GM04503 (cell line): ENCODE measurements at regions not wholly inside any gene's neighbourhood (a gene's known extent, or its start where the extent isn't known, plus 50 kb on each side); places are given as distances from the start of the nearest gene placed in this dataset.
A peak's percentile ranks its signal among the peaks of the same experiment; 100 is the strongest.
"Not testable (repeated sequence)": the region's sequence is repeated elsewhere in the genome, so short reads cannot be mapped to it uniquely, and the experiment has no call there.

Source experiments
- DNase-seq: peaks from one replicate; pipeline ENCODE4 v3.0.0-alpha.2; 2012; ENCODE audit warnings: low read depth

DNA sequence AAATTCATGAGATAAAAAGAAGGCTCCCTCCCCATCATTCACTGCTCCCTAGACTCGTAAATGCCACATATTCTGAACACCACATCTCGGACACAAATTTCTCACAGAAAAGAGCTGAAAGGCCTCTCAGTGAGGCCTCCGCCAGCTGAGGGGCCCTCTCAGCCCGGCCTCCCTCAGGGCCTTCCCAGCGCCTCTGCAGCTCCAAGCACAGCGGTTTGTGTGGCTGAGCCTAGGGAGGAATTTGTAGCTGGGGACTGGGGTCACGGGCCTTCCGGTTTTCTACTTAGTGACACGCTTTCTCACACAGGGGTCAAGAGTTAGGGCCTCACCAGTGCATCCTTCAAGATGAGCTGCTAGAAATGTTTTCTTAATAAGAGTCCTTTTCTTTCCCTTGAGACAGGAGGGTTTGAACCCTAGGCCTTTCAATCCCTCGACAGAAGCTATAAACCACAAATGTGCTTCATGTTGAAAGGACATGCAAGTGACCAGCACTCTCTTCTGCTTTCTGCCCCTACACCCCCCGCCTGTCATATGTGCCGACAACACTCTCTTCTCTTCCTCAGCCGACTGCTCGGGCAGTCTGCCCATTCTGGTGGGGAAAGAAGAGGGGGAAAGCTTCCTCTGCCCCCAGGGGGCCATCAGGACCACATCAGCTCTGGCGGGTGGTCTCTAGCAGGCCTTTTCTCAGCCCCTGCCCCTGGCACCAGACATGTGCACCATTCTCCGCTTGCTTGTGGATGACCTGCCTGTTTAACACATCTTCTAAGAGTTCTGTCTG lies 104.9 kb downstream of the CHIC2 start:
- DNase-seq = no peak

DNA sequence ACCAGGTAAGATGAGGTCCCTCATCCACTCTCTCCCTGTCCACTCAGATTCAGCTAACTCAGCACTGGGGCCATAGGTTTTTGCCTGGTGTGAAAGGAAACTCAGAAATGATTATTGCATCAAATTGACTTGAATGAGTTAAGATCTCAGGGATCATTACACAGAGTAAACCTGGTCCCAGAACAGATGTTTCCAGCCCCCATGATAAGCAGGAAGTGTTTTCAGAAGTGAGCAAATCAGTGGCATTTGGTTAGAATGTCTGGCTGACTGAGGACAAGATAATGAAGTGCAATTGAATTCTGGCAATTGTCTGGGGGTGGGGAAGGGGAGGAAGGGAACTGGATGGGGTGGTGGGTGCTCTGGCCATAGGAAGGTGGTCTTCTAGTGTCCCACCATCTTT lies 108.0 kb downstream of the CHIC2 start:
- no peak for DNase-seq

DNA sequence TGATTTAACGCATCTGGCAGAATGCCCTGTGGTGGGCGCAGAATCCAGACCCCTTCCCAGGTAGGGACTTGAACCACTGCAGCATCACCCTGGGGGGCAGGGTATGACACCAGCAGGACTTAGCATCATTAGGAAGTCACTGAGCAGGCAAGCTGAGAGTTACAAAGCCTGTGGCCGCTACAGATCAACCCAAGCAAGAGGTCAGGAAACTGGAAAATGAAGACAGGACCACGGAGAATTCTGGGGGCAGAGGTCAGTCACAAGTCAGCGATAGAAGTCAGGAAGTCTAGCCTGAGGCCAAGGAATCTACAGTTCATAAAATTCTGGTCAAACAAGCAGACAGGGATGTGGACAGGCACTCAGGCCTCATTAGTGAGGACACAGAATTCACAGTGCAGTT lies 108.4 kb downstream of the CHIC2 start:
- DNase-seq = no peak

DNA sequence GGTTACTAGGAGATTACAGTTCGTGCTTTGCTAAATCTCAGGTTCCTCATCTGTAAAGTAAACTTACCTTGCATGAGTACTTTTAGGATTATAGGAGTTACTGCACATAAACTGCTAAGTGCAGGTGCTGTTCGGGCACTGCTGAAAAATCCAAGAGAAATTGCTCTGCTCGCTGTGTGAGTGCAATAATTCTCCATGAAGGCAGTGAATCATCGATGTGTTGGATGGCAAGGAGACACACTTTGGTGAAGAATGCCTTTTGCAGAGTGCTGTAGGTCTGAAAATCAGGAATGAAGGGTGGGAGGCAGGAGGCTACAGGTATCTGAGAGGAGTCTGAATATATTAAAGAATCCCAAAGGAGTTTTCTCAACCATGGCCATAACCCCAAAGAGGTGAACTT lies 113.0 kb downstream of the CHIC2 start:
- DNase-seq = no peak

DNA sequence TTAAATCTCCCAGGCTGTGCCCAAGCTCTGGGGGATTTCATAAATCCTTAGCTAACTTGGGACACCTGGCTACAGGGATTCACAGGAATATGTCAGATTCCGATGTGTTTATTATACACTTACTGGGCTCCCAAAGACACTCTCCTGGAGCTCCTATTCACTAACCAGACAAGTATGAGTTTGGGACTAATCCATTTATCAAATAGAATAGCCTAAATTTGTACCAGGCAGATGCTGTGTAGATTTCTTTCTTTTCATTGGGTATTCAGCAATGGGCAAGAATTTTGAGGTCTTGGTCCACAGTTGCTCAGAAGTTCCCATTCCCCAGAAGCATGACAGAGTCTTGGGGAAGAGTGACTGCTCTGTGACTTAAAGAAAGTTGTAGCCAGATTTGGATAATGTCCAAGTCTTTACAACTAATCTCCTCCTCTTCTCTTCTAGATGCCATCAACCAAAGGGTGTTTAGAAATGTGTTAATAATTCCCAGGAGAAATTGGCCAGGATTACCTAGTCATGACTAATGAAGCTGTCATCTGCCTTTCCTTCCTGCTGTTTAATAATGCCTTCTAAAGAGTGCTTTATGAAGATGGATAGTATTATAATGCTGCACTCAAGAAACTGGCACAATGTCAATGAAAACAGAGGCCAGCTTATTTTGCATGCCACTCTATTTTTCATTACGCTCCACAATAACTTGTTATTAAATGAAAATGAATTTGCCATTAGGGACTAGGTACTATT lies 120.9 kb downstream of the CHIC2 start:
- DNase-seq = peak; percentile 47

DNA sequence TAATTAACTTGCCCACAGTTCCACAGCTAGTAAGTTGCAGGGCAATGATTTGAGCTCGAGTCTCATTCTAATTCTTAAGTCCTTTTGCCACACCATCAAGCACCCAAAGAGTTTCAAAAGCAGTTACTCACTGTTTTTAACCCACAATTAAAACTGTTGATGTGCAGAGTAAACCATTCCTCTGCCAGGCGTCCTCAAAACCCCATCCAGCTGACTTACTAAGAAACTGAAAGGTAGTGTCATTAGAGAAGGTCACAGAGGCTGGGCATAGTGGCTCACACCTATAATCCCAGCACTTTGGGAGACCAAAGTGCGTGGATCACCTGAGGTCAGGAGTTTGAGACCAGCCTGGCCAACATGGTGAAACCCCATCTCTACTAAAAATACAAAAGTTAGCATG lies 121.7 kb downstream of the CHIC2 start:
- no peak for DNase-seq

DNA sequence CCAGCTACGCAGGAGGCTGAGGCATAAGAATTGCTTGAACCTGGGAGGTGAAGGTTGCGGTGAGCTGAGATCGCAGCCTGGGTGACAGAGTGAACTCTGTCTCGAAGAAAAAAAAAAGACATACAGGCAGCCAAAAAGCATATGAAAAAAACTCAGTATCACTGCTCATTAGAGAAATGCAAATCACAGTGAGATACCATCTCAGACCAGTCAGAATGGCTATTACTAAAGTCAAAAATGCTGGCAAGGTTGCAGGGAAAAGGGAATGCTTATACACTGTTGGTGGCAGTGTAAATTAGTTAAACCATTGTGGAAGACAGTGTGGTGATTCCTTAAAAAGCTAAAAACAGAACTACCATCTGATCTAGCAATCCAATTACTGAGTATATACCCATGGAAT lies 123.1 kb downstream of the CHIC2 start:
- DNase-seq = no peak

DNA sequence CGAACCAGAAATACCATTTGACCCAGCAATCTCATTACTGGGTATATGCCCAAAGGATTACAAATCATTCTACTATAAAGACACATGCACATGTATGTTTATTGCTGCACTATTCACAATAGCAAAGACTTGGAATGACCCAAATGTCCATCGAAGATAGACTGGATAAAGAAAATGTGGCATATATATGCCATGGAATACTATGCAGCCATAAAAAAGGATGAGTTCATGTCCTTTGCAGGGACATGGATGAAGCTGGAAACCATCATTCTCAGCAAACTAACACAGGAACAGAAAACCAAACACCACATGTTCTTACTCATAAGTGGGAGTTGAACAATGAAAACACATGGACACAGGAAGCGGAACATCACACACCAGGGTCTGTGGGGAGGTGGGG lies 124.5 kb downstream of the CHIC2 start:
- not testable (repeated sequence) for DNase-seq

DNA sequence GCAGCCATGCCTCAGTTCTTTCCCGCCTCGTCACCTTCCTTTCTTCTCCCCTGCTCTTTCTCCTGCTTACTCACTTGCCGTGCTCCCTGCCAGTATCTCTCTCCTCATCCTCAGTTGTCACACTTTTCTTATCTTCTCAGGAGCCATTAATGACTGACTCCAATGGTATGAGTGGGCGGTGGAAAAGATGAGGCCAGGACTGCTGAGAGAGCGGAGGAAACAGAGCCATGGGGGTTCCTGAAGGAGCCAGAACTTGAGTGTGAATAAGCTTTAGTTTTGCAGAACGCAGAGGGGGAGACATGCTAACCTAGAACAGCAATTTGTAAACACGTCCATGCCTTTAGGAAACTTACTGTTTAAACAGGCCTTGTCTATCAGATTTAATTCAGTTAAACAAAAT lies 126.5 kb downstream of the CHIC2 start:
- no peak for DNase-seq

DNA sequence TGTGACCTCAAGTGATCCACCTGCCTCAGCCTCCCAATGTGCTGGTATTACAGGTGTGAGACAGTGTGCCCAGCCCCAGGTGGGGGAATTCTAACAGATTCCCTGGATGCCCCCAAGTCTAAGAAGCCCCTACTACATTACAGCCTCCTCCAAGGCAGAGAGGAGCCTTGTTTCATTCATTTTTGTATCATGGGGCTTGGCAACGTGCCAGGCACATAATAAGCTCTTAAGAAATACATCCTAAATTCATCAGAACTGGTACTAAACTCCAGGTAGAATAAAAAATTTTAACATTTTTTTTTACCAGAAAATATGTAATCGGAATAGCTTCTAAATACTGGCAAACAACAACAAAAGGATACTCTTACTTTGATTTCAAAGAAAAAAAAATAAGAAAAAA lies 127.1 kb downstream of the CHIC2 start:
- DNase-seq = no peak

DNA sequence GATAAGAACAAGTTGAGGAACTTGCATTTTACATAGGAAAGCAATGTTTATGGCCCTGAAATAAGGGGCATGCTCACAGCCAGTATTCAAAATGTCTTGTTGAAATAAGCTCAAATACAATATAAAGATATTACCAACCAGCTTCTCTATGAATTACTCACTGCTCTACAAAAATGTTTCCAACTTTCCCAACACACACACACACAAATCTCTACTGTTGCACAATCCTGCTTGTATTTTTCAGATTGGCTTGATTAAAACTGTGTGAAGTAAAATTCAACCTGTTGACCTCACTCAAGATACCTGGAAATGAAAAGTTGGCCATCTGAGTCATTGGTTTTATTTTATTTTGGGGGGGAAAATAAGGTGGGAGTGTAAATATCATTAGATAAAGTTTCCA lies 128.6 kb downstream of the CHIC2 start:
- DNase-seq = peak; percentile 49

DNA sequence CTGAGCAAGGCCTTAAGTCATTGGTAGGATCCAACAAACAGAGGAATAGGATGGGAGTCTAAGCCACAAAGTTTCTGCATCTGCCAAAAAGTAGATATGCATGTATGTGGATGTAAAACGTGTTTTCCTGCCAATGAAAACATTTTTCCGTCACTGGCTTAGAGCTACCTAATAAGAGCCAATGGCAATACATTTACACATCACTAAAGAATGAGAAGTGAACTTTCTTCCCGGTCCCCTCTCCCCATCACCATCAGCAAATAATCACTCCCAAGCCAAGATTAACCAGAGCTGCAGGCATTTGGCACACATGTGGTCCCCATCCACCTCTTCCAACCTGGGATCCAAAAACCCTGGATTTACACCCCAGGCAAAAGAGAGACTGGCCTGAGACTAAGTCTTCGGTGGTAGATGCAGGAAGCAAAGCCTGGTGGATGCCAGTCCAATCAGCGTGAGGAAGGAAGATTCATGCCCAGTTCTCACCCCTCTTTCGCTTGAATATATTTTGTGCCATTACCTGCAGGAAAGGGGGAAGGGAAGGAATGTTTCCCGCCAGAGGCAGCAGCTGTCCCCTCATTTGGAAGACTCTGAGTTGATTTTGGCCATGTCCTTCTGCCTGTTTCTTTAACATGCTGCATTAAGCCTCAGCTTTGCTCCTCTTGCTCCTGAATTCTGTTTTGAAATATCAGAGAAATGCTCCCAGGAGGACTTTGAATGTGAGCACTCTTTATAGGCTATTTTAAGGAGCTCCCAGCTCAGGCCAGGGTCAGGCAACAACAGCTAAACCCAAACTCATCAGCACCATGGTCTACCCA lies 131.4 kb downstream of the CHIC2 start:
- DNase-seq = peak; percentile 77

DNA sequence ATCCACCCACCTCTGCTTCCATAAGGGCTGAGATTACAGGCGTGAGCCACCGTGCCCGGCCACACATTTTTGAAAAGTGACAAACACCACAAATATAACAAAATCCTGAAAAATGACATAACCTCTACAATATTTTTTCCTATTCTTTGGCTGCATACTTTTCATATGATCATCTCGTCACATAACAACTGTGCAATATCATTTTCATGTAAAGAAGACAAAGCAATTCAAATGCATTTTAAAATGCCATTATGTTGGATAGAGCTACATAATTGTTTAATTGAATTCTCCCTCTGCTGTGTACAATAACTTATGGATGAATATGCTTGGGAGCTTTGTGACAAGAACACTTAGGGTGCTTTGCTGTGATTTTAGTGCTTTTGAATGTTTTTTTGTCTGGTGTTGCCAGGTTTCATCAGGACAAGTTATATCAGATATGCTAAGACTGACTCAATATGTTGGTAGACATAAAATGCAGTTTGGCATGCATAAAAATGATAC lies 132.9 kb downstream of the CHIC2 start:
- no peak for DNase-seq

DNA sequence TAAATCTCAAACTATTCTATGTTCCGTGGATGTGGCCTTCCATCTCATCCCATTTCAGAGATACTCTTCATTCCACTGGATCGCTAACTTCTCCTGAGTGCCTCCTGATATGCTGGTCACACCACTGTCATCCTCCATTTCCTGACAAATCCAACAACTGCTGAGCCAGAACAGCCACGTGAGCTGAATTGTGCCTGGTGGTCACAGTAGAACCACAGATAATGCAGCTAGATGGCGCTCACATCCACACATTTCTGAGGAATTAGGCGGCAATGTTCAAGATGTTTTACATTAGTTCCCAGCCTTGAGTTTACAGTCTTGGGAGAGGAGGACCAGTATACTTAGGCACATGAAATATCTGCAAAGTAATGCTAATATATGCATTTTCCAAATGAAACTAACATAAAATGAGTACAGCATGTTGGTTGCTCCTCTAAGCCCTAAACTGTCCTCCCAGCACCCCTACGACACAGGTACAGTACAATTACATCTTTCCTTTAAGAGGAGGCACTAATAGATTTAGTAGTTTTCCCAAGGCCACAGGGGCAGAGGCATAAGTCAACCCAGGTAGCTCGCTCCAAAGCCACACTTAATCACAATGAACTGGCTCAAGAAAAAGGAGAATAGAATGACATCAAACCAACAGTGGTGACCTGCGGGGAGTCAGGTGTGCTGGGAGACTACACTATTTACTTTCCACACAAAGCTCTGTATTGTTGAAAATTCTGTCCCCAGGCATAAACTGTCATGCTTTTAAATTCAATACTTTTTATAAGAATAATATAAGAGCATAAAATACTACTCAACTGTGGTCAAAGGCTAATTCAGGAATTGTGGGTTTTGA lies 134.2 kb downstream of the CHIC2 start:
- DNase-seq = peak; percentile 63

DNA sequence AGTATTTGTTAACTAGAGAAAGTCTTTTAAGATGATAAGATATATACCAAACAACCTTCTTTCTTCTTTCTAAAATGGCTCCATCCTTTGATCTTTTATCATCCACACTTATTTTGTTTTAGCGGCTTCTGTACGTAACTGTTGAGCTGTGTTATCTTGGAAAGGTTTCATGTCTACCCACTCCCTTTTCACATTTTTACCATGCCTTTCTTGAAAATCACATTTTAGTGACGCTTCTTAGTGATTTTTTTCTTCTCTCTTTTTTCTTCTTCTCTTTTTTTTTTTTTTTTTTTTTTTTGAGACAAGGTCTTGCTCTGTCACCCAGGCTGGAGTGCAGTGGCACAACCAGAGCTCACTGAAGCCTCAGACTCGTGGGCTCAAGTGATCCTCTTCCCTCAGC lies 135.1 kb downstream of the CHIC2 start:
- no peak for DNase-seq

DNA sequence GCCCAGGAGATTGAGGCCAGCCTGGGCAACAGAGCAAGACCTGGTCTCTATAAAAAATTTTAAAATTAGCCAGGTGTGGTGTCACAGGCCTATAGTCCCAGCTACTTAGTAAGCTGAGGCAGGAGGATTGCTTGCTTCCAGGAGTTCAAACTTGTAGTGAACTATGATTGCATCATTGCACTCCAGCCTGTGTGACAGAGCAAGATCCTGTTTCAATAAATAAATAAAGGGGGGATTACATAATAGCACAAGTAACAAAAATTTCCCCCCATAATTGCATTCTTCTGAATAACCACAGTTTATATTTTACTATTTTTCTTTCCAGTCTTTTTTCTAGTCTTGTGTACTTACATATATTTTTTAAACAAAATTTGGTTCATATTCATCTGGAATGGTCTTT lies 135.6 kb downstream of the CHIC2 start:
- DNase-seq = no peak

DNA sequence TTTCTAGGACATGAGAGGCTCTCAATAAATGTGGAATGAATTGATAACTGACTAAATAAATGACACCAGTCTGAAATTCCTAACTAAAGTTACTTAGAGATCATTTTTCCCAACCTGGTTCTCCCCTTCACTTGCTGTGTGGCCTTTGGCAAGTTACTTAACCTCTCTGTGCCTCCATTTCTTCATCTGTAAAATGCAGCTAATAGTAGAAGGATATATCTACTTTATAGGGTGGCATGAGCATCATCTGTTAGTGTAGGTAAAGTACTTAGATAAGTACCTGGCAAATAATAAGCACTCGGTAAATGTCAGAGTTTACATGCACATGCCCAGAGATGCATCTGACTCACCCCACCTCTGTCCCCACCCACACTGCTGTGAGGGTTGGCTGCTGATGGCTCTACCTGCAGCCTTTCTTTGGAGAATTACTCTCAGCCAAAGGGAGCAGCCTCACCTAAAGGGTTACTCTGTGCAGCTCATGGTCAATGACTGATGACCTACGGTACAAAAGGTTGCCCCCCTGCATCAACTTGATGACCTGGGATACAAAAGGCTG lies 139.3 kb downstream of the CHIC2 start:
- no peak for DNase-seq

DNA sequence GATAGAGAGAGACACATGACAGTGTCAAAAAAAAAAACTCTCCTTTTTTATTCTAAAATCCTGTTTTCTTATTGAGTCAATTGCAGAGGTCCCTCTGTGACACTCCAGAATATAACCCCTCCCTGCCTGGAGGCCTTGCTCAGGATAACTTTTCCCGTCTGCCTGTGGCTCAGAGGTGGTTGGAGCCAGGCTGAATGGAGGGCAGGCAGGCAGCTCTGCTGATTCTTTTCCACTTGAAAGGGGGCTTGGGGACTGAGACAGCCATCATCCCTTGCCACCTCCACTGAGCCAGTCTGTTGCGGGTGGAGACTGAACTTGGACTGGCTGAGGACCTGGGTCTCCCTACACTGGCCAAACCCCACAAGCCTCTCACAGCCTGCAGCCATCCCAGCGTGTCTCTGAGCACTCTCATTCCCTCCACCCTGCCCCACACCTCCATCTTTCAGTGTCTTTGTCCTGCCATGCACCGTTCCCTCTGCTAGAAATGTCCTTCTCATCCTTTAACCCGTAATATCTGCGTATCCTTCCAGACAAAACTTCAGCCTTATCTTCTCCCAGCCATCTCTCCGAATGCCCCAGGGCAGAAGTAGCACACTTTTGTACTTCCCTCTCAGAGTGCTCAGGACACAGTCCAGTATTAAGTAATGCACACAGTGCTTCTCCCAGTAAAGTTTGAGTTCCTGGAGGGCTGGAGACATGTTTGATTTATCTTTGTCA lies 139.9 kb downstream of the CHIC2 start:
- no peak for DNase-seq

DNA sequence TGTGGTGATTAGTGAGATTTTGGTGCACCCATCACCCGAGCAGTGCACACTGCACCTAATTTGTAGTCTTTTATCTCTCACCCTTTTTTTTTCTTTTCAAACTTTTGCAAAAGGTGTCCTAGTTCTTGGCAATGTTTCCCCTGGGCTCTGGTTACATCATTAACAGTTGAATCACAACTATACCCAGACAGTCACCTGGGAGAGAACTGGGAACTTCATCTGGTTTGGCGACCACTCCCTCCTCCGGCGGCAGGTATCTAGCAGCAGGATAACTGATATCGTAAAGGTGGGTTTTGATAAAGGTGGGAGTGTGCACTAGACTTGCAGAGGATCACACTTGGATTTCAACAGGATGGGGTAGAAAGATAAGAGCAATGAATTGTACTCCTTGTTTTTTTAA lies 140.5 kb downstream of the CHIC2 start:
- no peak for DNase-seq

DNA sequence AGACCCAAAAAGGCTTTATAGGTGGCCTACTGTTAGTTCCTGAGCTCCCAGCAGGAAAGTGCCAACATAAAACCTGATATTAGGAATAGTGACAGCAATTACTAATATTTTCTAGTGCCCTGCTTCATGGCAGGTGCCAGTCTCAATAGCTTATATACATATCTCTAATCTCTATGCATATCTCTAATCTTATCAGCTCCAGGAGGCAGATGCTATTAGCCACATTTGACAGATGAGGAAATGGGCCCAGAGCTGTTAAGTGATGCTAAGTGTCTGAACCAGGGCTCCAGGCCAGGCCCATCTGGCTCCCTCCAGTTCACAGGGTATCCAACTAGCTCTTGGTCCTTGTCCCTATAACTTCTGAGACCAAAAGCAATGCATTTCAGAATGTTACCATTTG lies 142.5 kb downstream of the CHIC2 start:
- no peak for DNase-seq

DNA sequence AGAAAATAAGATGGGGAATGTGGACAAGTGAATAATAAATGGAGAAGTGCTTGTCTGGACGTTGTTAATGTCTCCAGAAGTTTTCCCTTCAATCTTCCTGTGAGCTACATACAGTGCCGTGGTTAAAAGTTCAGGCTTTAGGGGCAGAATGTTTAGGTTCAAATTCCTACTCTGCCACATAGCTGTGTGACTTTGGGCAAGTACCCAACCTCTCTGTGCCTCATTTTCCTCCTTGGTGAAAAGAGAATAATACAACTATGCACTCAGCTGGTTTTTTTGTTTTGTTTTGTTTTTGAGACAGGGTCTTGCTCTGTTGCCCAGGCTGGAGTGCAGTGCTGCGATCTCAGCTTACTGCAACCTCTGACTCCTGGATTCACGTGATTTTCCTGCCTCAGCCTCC lies 143.5 kb downstream of the CHIC2 start:
- DNase-seq = no peak
